NCI-H1436 treated with DMSO at 0.1 percent for 48 hours (cell line): ENCODE measurements at regions not wholly inside any gene's neighbourhood (a gene's known extent, or its start where the extent isn't known, plus 50 kb on each side); places are given as distances from the start of the nearest gene placed in this dataset.

Experiments used
- DNase-seq: peaks from one replicate; lab custom pipeline; 2025; lab: John Stamatoyannopoulos, UW

DNA sequence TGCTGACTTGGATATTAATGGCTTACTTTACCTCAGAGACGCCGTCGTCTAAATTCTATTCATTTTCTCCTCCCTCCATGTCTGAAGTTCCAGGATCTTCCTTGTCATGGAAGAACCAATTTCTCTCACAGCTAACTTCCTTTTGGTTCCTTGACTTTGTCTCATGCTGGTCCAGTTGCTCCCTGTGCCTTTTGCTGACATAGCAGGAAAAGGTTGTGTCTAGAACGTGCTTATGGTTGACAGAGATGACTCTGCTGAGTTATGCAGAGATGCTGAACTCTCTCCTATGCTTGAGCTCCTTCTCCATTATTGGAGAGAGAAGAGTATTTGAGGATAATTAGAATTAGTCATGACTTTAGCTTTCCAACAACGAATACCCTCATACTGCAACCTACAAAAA is 1338.9 kb downstream of the MAT2B start:
- DNase-seq = no peak

DNA sequence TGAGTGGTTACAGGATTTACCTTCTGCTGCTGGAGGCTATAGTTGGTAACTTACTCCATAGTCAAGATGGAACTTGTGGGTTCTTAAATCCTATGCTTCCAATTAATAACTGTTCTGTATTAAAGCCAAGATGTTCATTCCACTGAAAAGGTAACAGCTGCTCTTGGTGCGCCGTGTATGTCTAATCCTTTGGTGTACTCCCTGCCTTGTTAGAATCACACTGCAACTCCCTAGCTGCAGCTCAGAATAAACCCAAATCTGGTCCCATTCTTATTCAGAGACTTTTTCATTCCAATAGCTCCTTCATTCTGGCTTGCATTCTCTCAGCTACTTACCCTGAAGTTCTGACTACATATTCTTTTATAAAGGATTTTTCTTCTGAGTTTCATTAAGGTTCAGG is 1355.5 kb downstream of the MAT2B start:
- no peak for DNase-seq

DNA sequence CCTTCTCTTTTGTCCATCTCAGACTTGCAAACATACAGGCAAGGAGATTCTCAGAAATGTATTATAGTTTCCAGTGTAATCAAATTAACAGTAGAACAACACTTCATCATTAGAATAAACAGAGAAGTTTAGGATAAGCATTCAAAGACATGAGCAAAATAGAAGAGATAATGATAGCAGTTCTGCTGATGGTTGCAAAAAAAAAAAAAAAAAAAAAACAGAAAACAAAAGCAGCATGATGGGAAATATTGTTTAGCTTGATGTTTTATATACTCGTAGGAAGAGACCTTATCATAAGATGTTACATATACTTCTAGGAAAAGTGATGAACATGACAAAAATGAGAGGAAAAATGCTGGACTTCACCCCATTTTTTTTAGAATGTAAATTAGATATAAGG is 1356.2 kb downstream of the MAT2B start:
- no peak for DNase-seq

DNA sequence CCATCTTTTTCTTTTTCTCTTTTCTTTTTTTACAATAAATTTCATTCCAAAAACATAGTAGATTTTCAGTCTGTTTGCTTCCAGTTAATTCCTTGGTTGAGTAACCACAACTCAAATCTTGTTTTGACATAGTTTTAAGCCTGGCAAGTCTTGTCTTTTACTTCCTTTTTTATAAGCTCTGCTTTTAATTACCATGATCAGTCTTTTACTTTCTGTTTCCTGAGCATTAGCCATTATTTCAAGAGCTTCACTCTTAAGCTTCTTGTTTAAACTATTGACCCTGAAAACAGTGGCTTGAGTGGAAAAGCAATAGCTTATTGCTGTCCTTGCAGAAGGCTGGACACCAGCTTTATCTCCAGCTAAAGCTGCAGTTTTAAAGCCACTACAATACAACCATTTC is 1363.3 kb downstream of the MAT2B start:
- no peak for DNase-seq

DNA sequence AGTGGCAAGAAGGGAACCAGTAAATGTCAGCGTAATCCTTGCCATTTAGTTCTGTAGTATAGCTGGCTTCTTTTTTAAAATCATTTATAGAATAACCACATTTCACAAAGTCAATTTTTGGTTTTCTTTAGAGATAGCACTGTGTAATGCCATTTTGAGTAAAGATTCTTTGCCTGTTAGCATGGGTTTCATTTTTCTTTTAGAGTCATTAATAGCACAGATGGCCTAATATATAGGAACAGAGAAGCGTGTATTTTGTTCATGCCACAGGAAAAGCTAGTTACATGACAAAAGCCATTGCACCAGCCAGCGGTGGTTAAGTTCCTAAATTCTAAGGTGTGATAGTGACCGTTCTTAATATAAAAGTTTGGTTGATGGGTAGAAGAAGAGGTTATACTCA is 1363.9 kb downstream of the MAT2B start:
- DNase-seq = no peak

DNA sequence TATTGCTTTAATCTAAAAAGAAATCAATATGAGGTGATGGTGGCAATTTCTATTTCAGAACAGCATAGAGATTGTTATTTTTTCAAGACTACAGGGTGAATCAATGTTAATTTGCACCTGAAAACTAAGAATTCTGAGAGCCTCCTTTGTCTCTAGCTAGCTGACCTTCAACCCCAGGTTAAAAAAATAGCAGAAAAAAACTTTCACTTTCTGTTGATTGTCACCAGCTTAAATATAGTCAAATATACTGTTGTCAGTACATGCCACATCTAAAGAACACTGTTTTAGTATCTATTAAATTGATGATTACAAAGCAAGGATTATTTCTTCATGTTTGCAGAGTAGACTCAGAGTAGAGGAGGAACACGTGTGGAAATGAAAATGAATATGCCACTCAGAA is 1371.4 kb downstream of the MAT2B start:
- no peak for DNase-seq

DNA sequence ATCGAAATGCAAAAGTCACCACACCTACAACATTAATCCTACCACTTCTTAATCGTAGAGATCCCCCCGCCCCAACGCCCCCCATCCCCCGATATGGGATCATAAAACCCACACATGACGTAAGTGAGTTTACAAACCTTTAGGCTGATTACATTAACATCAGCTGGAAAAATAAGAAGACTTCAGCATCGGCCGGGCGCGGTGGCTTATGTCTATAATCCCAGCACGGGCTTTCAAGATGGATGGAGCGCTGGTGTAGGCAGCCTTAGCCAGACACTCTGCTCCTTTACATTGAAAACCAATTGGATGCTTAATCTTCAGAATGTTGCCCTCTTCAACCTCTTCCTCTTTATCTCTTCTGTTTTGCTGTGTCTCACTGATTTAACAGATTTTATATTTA is 1376.0 kb downstream of the MAT2B start:
- DNase-seq = no peak

DNA sequence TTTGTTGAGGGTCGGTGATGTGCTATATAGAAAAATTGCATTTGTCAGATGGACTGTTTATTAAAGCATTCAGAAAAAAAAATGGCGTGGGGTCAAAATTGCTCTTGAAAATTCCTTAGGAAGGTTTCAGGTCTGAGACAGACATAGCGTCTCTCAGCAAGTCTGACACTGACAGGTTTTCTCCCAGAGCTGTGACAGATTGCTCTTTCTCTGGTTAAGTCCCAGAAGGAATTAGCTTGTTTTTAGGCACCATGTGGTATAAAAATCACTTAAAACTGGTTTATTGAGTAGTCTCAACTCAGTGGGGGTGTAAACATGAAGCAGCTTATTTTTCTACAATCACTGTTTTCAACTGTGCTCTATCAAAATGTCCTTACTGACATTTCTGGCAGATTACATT is 1379.8 kb downstream of the MAT2B start:
- no peak for DNase-seq

DNA sequence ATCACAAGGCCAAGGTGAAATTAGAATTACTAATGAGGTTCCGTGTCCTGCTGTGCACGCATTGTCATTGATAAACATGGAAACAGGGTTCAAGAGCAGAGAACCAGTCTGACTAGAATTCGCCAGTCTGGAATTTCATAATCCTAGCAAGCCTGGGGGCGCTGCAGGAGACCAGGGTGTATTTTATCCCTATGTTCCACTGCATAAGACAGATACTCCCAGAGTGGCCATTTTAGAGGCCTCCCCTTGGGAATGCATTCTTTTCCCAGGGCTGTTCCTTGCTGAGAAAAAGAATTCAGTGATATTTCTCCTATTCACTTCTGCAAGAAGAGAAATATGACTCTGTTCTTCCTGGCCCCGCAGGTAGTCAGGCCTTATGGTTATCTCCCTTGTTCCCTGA is 1387.7 kb downstream of the MAT2B start:
- no peak for DNase-seq

DNA sequence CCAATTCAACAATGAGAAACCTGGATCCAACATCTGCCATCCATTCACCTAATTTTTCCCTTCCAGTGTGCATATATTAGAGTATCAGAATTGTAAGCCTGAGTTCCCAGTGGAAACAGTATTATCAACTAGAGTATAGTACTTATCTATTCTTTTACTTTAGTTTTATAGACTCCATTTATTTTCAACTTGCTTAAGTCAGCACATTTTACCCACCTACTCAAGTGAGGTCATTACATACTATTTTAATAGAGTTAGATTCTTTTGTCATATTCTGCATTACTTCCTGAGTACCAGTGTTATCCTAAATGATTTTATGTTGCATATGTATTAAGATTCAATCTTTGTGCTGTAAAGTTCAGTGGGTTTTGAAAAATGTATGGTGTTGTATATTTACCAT is 1393.3 kb downstream of the MAT2B start:
- no peak for DNase-seq

DNA sequence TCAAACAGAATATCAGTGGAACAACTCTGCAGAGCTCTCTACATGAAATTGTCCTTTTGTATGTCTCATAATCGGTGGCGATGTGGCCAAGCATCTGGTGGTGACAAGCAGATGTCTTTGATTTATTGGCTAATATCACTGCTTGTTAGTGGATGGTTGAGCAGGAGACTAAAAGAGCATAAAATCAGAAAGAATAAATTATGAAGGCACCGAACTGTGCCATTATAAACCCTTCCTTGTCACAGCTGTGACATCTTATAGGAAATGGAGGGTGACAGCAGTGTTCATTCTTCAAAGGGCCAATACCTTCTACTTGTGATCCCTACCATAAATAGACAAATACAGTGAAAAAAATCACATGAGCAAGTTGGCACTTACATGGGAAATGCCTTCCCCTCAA is 1404.3 kb downstream of the MAT2B start:
- DNase-seq = no peak

DNA sequence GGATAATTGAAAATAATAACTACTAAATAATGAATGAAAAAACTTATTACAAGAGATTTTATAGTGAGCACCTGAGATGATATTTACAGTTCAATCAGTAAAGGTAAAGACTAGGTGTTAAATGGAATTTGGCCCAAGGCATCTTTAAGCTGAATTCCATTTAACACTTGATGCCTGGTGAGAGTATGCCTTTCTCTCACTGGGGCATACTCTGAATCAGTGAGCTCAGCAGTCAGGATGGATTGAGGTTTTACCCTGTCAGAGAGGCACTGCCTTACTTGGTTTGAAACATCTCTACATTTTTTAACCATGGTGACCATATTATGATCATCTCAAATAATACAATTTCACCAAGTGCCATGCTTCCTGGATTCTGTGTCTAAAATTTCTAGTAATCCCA is 1416.3 kb downstream of the MAT2B start:
- no peak for DNase-seq

DNA sequence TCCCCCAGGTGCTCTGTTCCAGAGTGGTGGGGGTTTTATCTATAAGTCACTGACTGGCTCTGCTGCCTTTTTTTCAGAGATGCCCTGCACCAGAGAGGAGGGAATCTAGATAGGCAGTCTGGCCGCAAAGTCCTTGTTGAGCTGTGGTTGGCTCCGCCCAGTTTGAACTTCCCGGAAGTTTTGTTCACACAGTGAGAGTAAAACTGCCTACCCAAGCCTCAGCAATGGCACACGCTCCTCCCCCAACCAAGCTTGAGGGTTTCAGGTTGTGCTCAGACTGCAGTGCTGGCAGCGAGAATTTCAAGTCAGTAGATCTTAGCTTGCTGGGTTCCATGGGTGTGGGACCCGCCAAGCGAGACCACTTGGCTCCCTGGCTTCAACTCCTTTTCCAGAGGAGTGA is 1428.6 kb downstream of the MAT2B start:
- DNase-seq = no peak

DNA sequence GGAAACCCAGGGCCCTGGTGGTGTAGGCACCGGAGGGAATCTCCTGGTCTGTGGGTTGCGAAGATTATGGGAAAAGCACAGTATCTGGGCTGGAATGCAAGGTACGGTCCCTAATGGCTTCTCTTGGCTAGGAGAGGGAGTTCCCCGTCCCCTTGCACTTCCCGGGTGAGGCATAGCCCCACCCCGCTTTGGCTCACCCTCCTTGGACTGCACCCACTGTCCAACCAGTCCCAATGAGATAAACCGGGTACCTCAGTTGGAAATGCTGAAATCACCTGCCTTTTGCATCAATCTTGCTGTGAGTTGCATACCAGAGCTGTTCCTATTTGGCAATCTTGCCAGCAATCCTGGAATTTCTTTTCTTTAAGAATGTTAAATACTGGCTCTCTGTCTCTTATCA is 1429.1 kb downstream of the MAT2B start:
- DNase-seq = no peak

DNA sequence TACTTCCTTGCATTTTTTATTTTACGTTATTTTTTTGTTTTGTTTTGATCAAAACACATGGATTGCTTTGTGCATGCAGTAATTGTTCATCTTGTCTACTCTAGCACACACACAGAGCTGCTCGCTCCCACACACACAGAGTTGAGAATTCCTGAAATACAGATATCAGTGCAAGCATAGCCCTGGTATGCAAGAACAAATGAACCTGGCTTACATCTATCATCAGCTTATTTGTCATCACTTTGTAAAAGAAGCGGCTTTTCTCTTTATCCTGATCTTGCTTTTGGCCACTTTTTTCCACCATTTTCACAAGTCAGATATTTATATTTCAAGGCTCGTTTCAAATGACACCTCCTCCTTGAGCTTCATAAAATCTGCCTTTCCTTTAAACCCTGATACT is 1435.7 kb downstream of the MAT2B start:
- no peak for DNase-seq

DNA sequence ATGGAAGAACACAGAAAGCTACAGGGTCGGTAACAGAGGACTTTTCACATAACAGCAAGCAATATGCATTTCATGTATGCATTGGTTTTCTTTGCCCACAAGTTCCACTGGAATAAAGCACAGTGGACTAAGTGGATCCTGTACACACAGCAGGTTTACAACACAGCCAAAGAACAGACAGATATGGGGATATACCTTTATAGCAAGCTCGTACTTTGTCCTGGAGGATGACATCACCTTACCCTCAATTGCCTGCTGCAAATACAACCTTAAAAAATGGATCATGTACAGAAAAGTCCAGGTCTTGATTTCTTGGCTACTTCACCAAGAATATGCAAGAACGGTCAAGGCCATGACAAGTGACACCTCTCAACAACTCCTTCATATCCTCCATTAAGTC is 1445.5 kb downstream of the MAT2B start:
- no peak for DNase-seq

DNA sequence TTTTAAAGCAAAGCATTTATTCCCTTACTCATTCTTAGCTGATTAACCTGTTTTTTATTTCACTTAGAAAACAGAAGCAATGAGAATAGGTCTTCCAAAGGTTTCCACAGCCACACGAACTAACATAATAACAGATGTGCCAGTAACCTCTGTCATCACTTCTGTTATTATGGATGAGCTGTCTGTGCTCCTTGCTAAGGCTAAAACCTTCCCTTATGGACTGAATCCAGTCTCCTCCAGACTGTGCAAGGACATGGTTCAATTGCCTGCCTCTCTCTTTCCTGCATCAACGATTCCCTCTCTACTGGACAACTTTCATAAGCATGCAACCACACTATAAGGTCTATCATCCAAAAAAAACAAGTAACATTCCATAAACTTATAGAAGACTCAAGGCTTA is 1446.2 kb downstream of the MAT2B start:
- no peak for DNase-seq

DNA sequence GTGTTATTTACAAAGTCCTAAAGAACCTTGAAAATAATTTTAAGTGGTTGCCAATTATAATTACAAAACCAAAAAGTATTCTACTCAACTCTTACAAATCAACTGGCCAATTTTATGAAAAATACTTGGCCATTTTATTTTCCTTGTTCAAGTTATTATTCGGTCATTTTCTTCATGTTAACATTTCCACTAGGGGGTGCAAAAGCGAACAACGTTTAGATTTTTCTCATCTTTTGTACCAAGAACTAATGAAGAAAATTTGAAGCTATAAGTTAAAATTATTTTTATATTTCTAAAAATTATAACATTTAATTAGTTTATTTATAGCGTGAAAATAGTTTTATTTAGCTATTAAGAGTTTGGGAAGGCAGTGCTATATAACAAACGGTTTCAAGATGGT is 1453.3 kb downstream of the MAT2B start:
- no peak for DNase-seq

DNA sequence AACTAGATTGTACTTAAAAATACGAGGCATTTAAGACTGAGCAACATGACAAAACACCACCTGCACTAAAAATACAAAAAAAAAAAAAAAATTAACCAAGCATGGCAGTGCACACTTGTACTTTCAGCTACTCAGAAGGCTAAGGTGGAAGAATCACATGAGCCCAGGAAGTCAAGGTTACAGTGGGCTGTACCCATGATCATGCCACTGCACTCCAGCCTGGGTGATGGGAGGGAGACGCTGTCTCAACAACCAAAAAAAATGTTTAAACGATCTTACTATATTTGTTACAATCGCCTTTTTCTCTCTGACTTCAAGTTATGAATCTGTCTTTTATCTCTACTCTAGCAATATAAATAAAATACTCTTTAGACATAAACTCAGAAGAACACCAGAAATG is 1454.3 kb downstream of the MAT2B start:
- DNase-seq = no peak

DNA sequence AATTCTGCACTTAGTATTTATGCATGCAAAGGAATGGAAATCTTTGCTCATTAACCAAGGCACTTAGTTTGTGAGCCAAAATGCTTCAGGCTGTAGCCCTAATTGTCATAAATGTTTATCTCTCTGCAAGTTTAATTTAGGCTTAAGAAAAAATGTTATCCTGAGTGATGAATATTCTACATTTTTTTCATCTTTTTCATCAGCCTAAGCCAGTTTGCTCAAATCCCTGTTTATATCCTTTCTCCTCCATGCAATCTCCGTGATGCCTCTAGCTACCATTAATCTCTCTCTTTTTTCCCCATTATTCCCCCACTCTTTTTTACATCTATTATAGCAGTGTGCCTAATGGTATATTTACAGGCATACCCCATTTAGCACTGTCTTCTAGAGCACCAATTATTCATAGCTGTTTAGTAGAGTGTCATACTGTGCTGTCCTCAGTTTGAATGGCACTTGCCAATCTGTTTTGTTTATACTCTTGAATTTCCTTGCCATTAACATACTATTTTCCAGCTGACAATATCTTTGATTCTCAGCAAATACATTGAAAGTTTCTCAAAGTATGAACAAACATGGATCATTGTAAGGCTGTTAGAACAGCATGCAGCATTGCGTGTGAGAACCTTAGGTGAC is 1457.0 kb downstream of the MAT2B start:
- DNase-seq = no peak

DNA sequence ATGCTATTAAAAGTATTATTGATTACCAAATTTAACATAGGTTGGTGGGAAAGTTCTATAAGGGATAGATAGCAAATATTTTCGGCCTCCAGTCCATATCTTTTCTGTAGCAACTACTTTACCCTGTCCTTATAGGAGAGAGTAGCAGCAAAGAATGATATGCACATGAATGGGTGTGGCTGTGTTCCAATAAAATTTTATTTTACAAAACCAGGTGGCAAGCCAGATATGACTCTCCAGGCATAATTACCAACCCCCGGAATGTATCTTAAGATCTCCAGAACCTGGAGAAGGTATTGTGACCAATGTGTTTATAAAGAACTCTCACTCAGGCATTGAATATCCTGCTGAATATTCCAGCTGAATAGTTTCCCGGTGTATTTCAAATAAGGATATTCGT is 1461.2 kb downstream of the MAT2B start:
- DNase-seq = no peak

DNA sequence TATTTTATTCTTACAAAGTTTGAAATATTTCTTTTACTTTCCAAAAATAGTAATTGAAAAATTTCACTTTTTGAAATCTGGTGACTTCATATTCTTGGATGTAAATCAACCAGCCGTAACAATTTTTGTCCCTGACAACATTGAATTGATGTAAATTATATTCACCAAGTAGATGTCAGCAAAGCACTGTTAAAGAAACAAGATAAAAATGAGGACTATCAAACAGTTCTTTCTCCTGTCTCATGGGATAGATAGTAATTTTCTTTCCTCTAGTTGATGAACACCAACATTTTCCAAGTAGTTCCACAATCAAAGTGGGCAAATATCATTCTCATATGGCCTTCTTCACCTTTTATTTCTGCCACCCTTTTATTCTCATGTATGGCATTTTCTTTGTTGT is 1461.9 kb downstream of the MAT2B start:
- DNase-seq = no peak

DNA sequence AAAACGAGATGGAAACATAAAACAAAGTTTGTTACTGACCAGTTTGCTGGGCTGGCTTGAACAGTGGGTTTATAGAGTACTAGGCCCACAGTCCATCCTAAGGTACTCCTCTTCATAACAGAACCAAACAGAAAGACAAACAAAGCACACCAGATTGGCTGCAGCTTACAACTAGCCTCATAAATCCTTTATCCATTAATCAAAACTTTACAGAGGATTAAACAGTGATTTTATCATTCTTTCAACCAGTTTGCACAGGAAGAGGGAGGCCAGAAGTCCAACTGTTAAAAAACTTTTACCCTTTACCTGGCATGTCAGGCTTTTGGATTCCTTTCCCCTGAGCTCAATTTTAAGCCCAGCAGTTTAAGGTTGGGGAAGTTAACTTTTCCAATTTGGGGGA is 1467.6 kb downstream of the MAT2B start:
- DNase-seq = no peak

DNA sequence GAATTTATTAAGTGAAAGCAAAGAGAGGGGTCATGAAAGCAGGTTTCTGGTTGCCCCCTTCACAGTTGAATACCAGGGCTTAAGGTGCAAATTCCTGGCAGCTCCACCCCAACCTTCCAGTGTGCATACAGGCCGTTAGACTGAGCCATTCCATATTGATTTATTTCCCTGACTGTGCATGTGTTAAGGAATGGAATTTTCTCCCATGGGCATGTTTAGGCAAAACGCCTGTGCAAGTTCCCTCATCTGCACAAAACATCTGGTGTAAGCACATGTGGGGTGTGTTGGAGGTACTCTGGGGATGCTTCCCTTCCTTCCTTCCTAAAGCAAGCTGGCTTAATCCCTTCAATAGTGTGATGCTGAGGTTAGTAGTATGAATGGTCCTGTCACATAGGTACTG is 1470.6 kb downstream of the MAT2B start:
- no peak for DNase-seq

DNA sequence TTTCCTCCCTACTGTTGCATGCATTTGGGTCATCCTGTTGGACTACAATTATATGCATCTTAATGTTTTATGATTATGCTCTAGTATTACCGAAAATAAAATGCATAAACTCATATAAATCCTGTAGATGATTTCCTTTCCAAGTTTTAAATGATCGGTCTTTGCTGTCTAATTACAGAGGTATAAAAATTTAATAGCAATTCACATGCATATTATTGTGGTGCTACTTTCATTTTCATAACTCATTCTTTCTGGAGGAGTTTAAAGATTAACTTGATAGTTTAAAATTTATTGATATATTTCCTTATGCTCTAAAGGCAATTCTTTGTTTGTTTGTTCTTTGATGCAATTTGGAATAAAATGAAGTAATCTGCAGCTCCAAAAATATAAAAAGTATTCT is 1475.1 kb downstream of the MAT2B start:
- DNase-seq = no peak
